ENCODE measurements at regions not wholly inside any gene's neighbourhood (a gene's known extent, or its start where the extent isn't known, plus 50 kb on each side); places are given as distances from the start of the nearest gene placed in this dataset.

- Histone ChIP-seq H3K4me1 (no peaks in the 10 kb centered on the region), H3K27me3 (replicated peaks in 1 of 7) (no peaks in the 10 kb centered on the region), H3K27ac (no peak overlapping the region), H3K36me3 (no peaks in the 10 kb centered on the region), H3K4me3 (no peak overlapping the region), H3K9me3 (peaks cover 0 to 32% (median 6%) of the 10 kb centered on the region in 8 donors)
- 81 to 89% (median 85%) methylated on average over 4 of the region's 4 CpGs for WGBS, 5 donors
- DNase-seq: no peak
- TF ChIP-seq POLR2A (IDR thresholded peaks at IDR 0.05) (no peak), POLR2AphosphoS5 (IDR thresholded peaks at IDR 0.05) (no peak), CTCF (IDR thresholded peaks at IDR 0.05 in 8 of 11, conservative IDR thresholded peaks at IDR 0.05 in 3 of 11) (no peak)
- intact Hi-C loops (cut with DNase I; ENCODE audit: low total_unique reads): no loop called here
These were observed 1001.5 kb upstream of the EEF2KMT start for GRCh38 chr16:6099102-6099501.

- Histone ChIP-seq H3K27me3 (replicated peaks in 1 of 7) (no peaks in the 10 kb centered on the region), H3K9me3 (peaks cover 0 to 50% (median 16%) of the 10 kb centered on the region in 8 donors), H3K36me3 (no peaks in the 10 kb centered on the region), H3K27ac (no peak overlapping the region), H3K4me3 (no peak overlapping the region), H3K4me1 (no peaks in the 10 kb centered on the region)
- DNase-seq: no peak
- WGBS, 5 donors: 77 to 88% (median 81%) methylated on average over 7 of the region's 7 CpGs
- TF ChIP-seq POLR2A (IDR thresholded peaks at IDR 0.05) (no peak), CTCF (IDR thresholded peaks at IDR 0.05 in 8 of 11, conservative IDR thresholded peaks at IDR 0.05 in 3 of 11) (no peak), POLR2AphosphoS5 (IDR thresholded peaks at IDR 0.05) (no peak)
- intact Hi-C loops (cut with DNase I; ENCODE audit: low total_unique reads): no loop called here
These were observed 999.5 kb upstream of the EEF2KMT start for GRCh38 chr16:6096931-6097670.

GRCh38 chr16:6095414-6095813, 997.8 kb upstream of the EEF2KMT start:
- peaks cover 0 to 58% (median 24%) of the 10 kb centered on the region in 8 donors for H3K9me3 ChIP-seq
- no peaks in the 10 kb centered on the region for H3K36me3 ChIP-seq
- H3K27me3 ChIP-seq (replicated peaks in 1 of 7): no peaks in the 10 kb centered on the region
- DNase-seq: no peak
- no peak overlapping the region for H3K27ac ChIP-seq
- H3K4me3 ChIP-seq: no peak overlapping the region
- H3K4me1 ChIP-seq: no peaks in the 10 kb centered on the region
- TF ChIP-seq POLR2AphosphoS5 (IDR thresholded peaks at IDR 0.05) (no peak), POLR2A (IDR thresholded peaks at IDR 0.05) (no peak), CTCF (IDR thresholded peaks at IDR 0.05 in 8 of 11, conservative IDR thresholded peaks at IDR 0.05 in 3 of 11) (no peak)
- 65 to 77% (median 74%) methylated on average over 5 of the region's 5 CpGs for WGBS, 5 donors
- intact Hi-C loops (cut with DNase I; ENCODE audit: low total_unique reads): no loop called here

- Histone ChIP-seq H3K36me3 (no peaks in the 10 kb centered on the region), H3K27ac (no peak overlapping the region), H3K27me3 (replicated peaks in 1 of 7) (no peaks in the 10 kb centered on the region), H3K4me3 (no peak overlapping the region), H3K4me1 (no peaks in the 10 kb centered on the region), H3K9me3 (peaks cover 0 to 63% (median 35%) of the 10 kb centered on the region in 8 donors)
- intact Hi-C loops (cut with DNase I; ENCODE audit: low total_unique reads): no loop called here
- 84 to 90% (median 88%) methylated on average over 3 of the region's 3 CpGs for WGBS, 5 donors
- DNase-seq: no peak
- TF ChIP-seq POLR2A (IDR thresholded peaks at IDR 0.05): no peak
- TF ChIP-seq POLR2AphosphoS5 (IDR thresholded peaks at IDR 0.05): no peak
- TF ChIP-seq CTCF (IDR thresholded peaks at IDR 0.05 in 8 of 11, conservative IDR thresholded peaks at IDR 0.05 in 3 of 11): no peak
These were observed 993.4 kb upstream of the EEF2KMT start for GRCh38 chr16:6091021-6091420.
